ENCODE measurements at regions not wholly inside any gene's neighbourhood (a gene's known extent, or its start where the extent isn't known, plus 50 kb on each side); places are given as distances from the start of the nearest gene placed in this dataset.

GRCh38 chr17:77429369-77429968 lies 288.7 kb downstream of the SEC14L1 start (continued):
- no peak for TF ChIP-seq ZNF318 (CRISPR knock-in tag; IDR thresholded peaks at IDR 0.05)

All from HepG2 (cell line).